Upper lobe of left lung (tissue), 6 donors: ENCODE measurements at regions not wholly inside any gene's neighbourhood (a gene's known extent, or its start where the extent isn't known, plus 50 kb on each side); places are given as distances from the start of the nearest gene placed in this dataset.

Experiments used
- ATAC-seq, 2 donors: fragments of 200-7000 bp; cut with Tn5 transposase; one replicate each; pipeline ENCODE4 v1.9.1; 2022; ENCODE audit warnings: mild to moderate bottlenecking in 2 of 2, moderate library complexity in 2 of 2; ENCODE audit not compliant: low FRiP score in 2 of 2
- DNase-seq, 2 donors: peaks; one replicate each; pipeline ENCODE4 v3.0.0-alpha.2; 2019 to 2020
- H3K27ac ChIP-seq, 4 donors: fragments of 200-600 bp; sonication (generic); one replicate each; pipeline ENCODE4 v1.5.1; 2016 to 2019
- H3K27me3 ChIP-seq, 4 donors: fragments of 200-600 bp; sonication (generic); one replicate each; pipeline ENCODE4 v1.5.1; 2017 to 2019
- H3K36me3 ChIP-seq, 4 donors: fragments of 200-600 bp; sonication (generic); one replicate each; pipeline ENCODE4 v1.5.1; 2016 to 2019
- H3K4me1 ChIP-seq, 4 donors: fragments of 200-600 bp; sonication (generic); one replicate each; pipeline ENCODE4 v1.5.1; 2018 to 2019
- H3K4me3 ChIP-seq, 4 donors: fragments of 200-600 bp; sonication (generic); one replicate each; pipeline ENCODE4 v1.5.1; 2017 to 2019; ENCODE audit warnings: mild to moderate bottlenecking in 2 of 4, moderate library complexity in 1 of 4
- H3K9me3 ChIP-seq, 4 donors: fragments of 200-600 bp; sonication (generic); one replicate each; pipeline ENCODE4 v1.5.1; 2018 to 2019
- EP300 ChIP-seq, 4 donors: sonication (generic); formaldehyde crosslinking; IDR thresholded peaks; one replicate each; pipeline ENCODE4 v1.5.1; 2017; ENCODE audit warnings: antibody characterized with exemption in 4 of 4, control low read depth in 2 of 4
- POLR2A ChIP-seq, 4 donors: fragments of 450-650 bp; IDR thresholded peaks; one replicate each; pipeline ENCODE4 v1.5.1; 2016 to 2017; ENCODE audit warnings: antibody characterized with exemption in 4 of 4, mild to moderate bottlenecking in 2 of 4
- POLR2AphosphoS5 ChIP-seq, 2 donors: sonication (generic); formaldehyde crosslinking; IDR thresholded peaks; one replicate each; pipeline ENCODE4 v1.5.1; 2017; ENCODE audit warnings: antibody characterized with exemption in 2 of 2
- WGBS, 2 donors: methylation state at CpG; one replicate each; pipeline ENCODE4 v1.1.5; 2017 to 2018; 5-methylcytosine and 5-hydroxymethylcytosine counted together
- TF ChIP-seq, protein P1 (sequence below), 6 experiments: fragments of 450-650 bp in 4 of 6; fragments of 200-600 bp in 2 of 6; sonication (generic) in 2 of 6; IDR thresholded peaks; one replicate each; pipeline ENCODE4 v1.5.1; 2016 to 2019; ENCODE audit warnings: antibody characterized with exemption in 6 of 6
- donor health status: DM: no; HTN: no; CAD: no; lungs with moderate emphysema.
- donor health status: DM: no; HTN: yes; CAD: no; lungs with severe emphysema.

DNA sequence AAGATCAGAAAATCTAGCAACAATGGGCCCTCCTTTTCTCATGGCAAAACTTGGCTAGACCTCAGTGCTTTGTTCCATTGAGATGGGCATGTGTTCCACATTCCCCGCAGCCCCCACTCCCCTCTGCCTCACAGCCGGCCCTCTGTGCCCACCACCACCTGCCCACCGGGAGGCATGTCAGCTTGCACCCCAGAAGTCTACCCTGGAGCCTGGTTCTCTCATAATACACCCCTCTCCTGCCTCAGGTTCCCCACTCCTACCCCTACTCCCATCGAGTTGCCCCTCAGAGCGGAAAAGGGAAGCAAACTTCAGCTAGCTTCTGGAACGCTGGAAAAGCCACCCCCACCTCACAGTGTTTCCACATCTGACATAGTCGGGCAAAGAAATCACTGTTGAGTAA is 219.0 kb downstream of the ANAPC1 start:
- ATAC-seq: no peak
- no peaks in the 10 kb centered on the region for H3K36me3 ChIP-seq
- no peak overlapping the region for H3K4me3 ChIP-seq
- no peaks in the 10 kb centered on the region for H3K9me3 ChIP-seq
- H3K27ac ChIP-seq: no peak overlapping the region
- no peaks in the 10 kb centered on the region for H3K27me3 ChIP-seq
- peaks cover 6 to 25% (median 16%) of the 10 kb centered on the region in 4 donors for H3K4me1 ChIP-seq
- TF ChIP-seq POLR2A (IDR thresholded peaks at IDR 0.05) (no peak), EP300 (IDR thresholded peaks at IDR 0.05) (no peak), POLR2AphosphoS5 (IDR thresholded peaks at IDR 0.05) (no peak)
- TF ChIP-seq, protein P1, sequence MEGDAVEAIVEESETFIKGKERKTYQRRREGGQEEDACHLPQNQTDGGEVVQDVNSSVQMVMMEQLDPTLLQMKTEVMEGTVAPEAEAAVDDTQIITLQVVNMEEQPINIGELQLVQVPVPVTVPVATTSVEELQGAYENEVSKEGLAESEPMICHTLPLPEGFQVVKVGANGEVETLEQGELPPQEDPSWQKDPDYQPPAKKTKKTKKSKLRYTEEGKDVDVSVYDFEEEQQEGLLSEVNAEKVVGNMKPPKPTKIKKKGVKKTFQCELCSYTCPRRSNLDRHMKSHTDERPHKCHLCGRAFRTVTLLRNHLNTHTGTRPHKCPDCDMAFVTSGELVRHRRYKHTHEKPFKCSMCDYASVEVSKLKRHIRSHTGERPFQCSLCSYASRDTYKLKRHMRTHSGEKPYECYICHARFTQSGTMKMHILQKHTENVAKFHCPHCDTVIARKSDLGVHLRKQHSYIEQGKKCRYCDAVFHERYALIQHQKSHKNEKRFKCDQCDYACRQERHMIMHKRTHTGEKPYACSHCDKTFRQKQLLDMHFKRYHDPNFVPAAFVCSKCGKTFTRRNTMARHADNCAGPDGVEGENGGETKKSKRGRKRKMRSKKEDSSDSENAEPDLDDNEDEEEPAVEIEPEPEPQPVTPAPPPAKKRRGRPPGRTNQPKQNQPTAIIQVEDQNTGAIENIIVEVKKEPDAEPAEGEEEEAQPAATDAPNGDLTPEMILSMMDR (IDR thresholded peaks at IDR 0.05): no peak
- WGBS, 2 donors: 86 to 95% methylated on average over 7 of the region's 7 CpGs
- no peak for DNase-seq

DNA sequence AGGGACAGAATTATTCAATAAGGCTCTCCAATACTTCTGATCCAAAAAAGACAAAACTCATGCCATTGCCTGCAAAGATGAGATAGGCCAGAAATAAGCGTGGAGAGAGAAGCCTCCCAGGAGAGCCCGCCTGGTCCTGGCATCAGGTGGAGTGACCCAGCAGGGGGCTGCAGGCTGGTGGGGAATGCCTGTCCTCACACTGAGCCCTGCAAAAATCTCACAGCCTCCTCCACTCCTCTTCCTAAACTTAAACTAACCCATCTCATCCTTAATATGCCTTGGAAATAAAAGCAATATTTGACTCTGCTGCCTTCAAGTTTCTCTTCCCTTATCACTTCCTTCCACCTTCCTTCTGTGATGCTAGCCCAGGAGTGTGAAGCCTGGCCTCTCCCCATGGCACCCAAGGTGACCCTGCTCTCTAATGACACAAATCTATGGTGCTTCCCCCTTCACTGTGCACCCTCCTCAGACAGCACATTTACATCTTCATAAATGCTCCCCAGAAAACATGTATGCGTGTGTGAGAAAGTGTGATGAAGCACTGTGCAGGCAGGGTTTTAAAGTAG is 218.4 kb downstream of the ANAPC1 start:
- Histone ChIP-seq H3K4me3 (no peak overlapping the region), H3K4me1 (peaks cover 0 to 19% (median 11%) of the 10 kb centered on the region in 4 donors), H3K27me3 (no peaks in the 10 kb centered on the region), H3K36me3 (no peaks in the 10 kb centered on the region), H3K9me3 (no peaks in the 10 kb centered on the region), H3K27ac (no peak overlapping the region)
- WGBS, 2 donors: 94 to 97% methylated on average over 3 of the region's 3 CpGs
- no peak for TF ChIP-seq POLR2AphosphoS5 (IDR thresholded peaks at IDR 0.05)
- TF ChIP-seq EP300 (IDR thresholded peaks at IDR 0.05): no peak
- TF ChIP-seq, protein P1 (IDR thresholded peaks at IDR 0.05): no peak
- no peak for TF ChIP-seq POLR2A (IDR thresholded peaks at IDR 0.05)
- ATAC-seq: no peak
- no peak for DNase-seq

DNA sequence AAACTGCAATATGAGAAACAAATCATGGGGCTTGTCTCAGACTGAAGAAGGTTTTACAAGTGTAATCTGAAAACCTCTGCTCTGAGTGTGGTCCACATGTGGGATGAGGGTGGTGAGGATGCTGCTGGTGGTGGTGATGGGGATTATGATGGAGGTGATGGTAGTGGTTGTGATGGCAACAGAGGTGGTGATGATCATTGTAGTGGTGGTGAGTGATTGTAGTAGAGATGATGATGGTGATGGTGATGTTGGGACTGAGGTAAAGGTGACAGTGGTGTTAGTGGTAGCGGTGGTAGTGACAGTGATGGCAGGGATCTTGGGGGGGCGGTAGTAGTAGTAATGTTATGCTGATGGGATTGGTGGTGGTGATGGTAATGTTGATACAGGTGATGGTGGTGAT is 217.8 kb downstream of the ANAPC1 start:
- DNase-seq: no peak
- no peak overlapping the region for H3K4me3 ChIP-seq
- WGBS, 2 donors: 96 to 100% methylated on average over 2 of the region's 2 CpGs

DNA sequence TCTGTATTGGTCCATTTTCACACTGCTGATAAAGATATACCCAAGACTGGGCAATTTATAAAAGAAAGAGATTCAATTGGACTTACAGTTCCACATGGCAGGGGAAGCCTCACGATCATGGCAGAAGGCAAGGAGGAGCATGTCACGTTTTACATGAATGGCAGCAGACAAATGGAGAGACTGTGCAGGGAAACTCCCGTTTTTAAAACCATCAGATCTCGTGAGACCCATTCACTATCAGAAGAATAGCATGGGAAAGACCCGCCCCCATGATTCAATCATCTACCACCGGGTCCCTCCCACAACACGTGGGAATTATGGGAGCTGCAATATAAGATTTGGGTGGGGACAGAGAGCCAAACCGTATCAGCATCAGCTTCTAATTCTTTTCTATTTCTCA is 217.0 kb downstream of the ANAPC1 start:
- H3K9me3 ChIP-seq: no peaks in the 10 kb centered on the region

More for the DNA sequence above, 217.8 kb downstream of the ANAPC1 start:
- Histone ChIP-seq H3K27me3 (no peaks in the 10 kb centered on the region), H3K27ac (no peak overlapping the region), H3K36me3 (no peaks in the 10 kb centered on the region), H3K9me3 (no peaks in the 10 kb centered on the region), H3K4me1 (peaks cover 0 to 17% (median 13%) of the 10 kb centered on the region in 4 donors)
- TF ChIP-seq POLR2AphosphoS5 (IDR thresholded peaks at IDR 0.05) (no peak), EP300 (IDR thresholded peaks at IDR 0.05) (no peak), POLR2A (IDR thresholded peaks at IDR 0.05) (no peak)
- TF ChIP-seq, protein P1 (IDR thresholded peaks at IDR 0.05): no peak
- ATAC-seq: no peak

More for the DNA sequence above, 217.0 kb downstream of the ANAPC1 start:
- Histone ChIP-seq H3K36me3 (no peaks in the 10 kb centered on the region), H3K4me1 (peaks cover 0 to 22% (median 12%) of the 10 kb centered on the region in 4 donors), H3K27ac (no peak overlapping the region), H3K4me3 (no peak overlapping the region), H3K27me3 (no peaks in the 10 kb centered on the region)
- 85 to 90% methylated on average over 8 of the region's 8 CpGs for WGBS, 2 donors
- no peak for ATAC-seq
- no peak for DNase-seq
- TF ChIP-seq POLR2AphosphoS5 (IDR thresholded peaks at IDR 0.05): no peak
- TF ChIP-seq POLR2A (IDR thresholded peaks at IDR 0.05): no peak
- TF ChIP-seq EP300 (IDR thresholded peaks at IDR 0.05): no peak
- TF ChIP-seq, protein P1 (IDR thresholded peaks at IDR 0.05): no peak
